ENCODE measurements at regions not wholly inside any gene's neighbourhood (a gene's known extent, or its start where the extent isn't known, plus 50 kb on each side); places are given as distances from the start of the nearest gene placed in this dataset.

GRCh38 chr12:19588951-19589350, 149.7 kb downstream of the AEBP2 start:
- CTCF ChIA-PET = interaction anchor here (0.7 to 1.3 kb wide), 2 partner anchors 10 to 889 kb away, joined by 3 read pairs; no protein-coding TSS in a partner anchor
- Mint-ChIP-seq H3K36me3 (peaks cover 14 to 25% (median 14%) of the 10 kb centered on the region in 3 donors), H3K27ac (no peak overlapping the region), H3K27me3 (peaks cover 0 to 1% of the 10 kb centered on the region in 2 donors), H3K9me3 (peaks cover 0 to 14% (median 11%) of the 10 kb centered on the region in 5 donors), H3K4me3 (no peak overlapping the region), H3K4me1 (peaks cover 0 to 14% (median 11%) of the 10 kb centered on the region in 3 donors)
- DNase-seq = no peak
- Histone ChIP-seq H3K4me1 (ENCODE audit: insufficient read depth, low read length) (no peaks in the 10 kb centered on the region), H3K27ac (ENCODE audit: low read depth, low read length) (no peak overlapping the region), H3K36me3 (ENCODE audit: insufficient read depth, low read length) (no peaks in the 10 kb centered on the region), H3K4me3 (ENCODE audit: low read length) (no peak overlapping the region), H3K27me3 (ENCODE audit: insufficient read depth, low read length, poor library complexity, severe bottlenecking) (no peaks in the 10 kb centered on the region), H3K9me3 (ENCODE audit: low read length) (peaks cover 3% of the 10 kb centered on the region)
- POLR2A ChIA-PET = no interaction called here

GRCh38 chr12:19591951-19592350, 152.7 kb downstream of the AEBP2 start:
- no peak overlapping the region for H3K27ac ChIP-seq (ENCODE audit: low read depth, low read length)
- no peaks in the 10 kb centered on the region for H3K4me1 Mint-ChIP-seq
- DNase-seq = no peak
- peaks cover 0 to 4% (median 3%) of the 10 kb centered on the region in 3 donors for H3K36me3 Mint-ChIP-seq
- no peaks in the 10 kb centered on the region for H3K27me3 ChIP-seq (ENCODE audit: insufficient read depth, low read length, poor library complexity, severe bottlenecking)
- no peaks in the 10 kb centered on the region for H3K4me1 ChIP-seq (ENCODE audit: insufficient read depth, low read length)
- H3K9me3 Mint-ChIP-seq = no peaks in the 10 kb centered on the region
- no peaks in the 10 kb centered on the region for H3K36me3 ChIP-seq (ENCODE audit: insufficient read depth, low read length)
- H3K4me3 ChIP-seq (ENCODE audit: low read length) = no peak overlapping the region
- H3K9me3 ChIP-seq (ENCODE audit: low read length) = no peaks in the 10 kb centered on the region
- ChIA-PET POLR2A (no interaction called here), CTCF (no interaction called here)
- H3K27ac Mint-ChIP-seq = no peak overlapping the region
- H3K4me3 Mint-ChIP-seq = no peak overlapping the region
- peaks cover 0 to 1% of the 10 kb centered on the region in 2 donors for H3K27me3 Mint-ChIP-seq

GRCh38 chr12:19596434-19597166, 157.3 kb downstream of the AEBP2 start:
- Histone ChIP-seq H3K27ac (ENCODE audit: low read depth, low read length) (no peak overlapping the region), H3K9me3 (ENCODE audit: low read length) (no peaks in the 10 kb centered on the region), H3K27me3 (ENCODE audit: insufficient read depth, low read length, poor library complexity, severe bottlenecking) (no peaks in the 10 kb centered on the region), H3K4me3 (ENCODE audit: low read length) (no peak overlapping the region), H3K4me1 (ENCODE audit: insufficient read depth, low read length) (no peaks in the 10 kb centered on the region), H3K36me3 (ENCODE audit: insufficient read depth, low read length) (no peaks in the 10 kb centered on the region)
- Mint-ChIP-seq H3K4me3 (no peak overlapping the region), H3K36me3 (peaks cover 0 to 2% (median 0%) of the 10 kb centered on the region in 3 donors), H3K27me3 (peaks cover 0 to 2% of the 10 kb centered on the region in 2 donors), H3K9me3 (no peaks in the 10 kb centered on the region), H3K4me1 (no peaks in the 10 kb centered on the region), H3K27ac (no peak overlapping the region)
- ChIA-PET POLR2A (no interaction called here), CTCF (no interaction called here)
- DNase-seq = no peak

- no peak overlapping the region for H3K27ac ChIP-seq (ENCODE audit: low read depth, low read length)
- CTCF ChIA-PET = no interaction called here
Measured at GRCh38 chr12:19597167-19598026, 158.1 kb downstream of the AEBP2 start.

GRCh38 chr12:19605720-19606119, 166.4 kb downstream of the AEBP2 start:
- H3K4me1 ChIP-seq (ENCODE audit: insufficient read depth, low read length) = no peaks in the 10 kb centered on the region
- H3K36me3 ChIP-seq (ENCODE audit: insufficient read depth, low read length) = no peaks in the 10 kb centered on the region
- no peak overlapping the region for H3K4me3 Mint-ChIP-seq
- DNase-seq = no peak
- no peaks in the 10 kb centered on the region for H3K9me3 ChIP-seq (ENCODE audit: low read length)
- CTCF ChIA-PET = no interaction called here
- no peaks in the 10 kb centered on the region for H3K4me1 Mint-ChIP-seq
- H3K36me3 Mint-ChIP-seq = peaks cover 5 to 58% (median 10%) of the 10 kb centered on the region in 3 donors
- H3K27me3 Mint-ChIP-seq = no peaks in the 10 kb centered on the region
- no peak overlapping the region for H3K4me3 ChIP-seq (ENCODE audit: low read length)
- H3K9me3 Mint-ChIP-seq = peaks cover 0 to 2% (median 0%) of the 10 kb centered on the region in 5 donors
- no peak overlapping the region for H3K27ac ChIP-seq (ENCODE audit: low read depth, low read length)
- H3K27me3 ChIP-seq (ENCODE audit: insufficient read depth, low read length, poor library complexity, severe bottlenecking) = no peaks in the 10 kb centered on the region
- POLR2A ChIA-PET = no interaction called here
- peak overlapping the region in 1 of 8 donors; percentile 70 for H3K27ac Mint-ChIP-seq

More at GRCh38 chr12:19597167-19598026, 158.1 kb downstream of the AEBP2 start:
- H3K9me3 Mint-ChIP-seq = no peaks in the 10 kb centered on the region
- Histone ChIP-seq H3K4me3 (ENCODE audit: low read length) (no peak overlapping the region), H3K27me3 (ENCODE audit: insufficient read depth, low read length, poor library complexity, severe bottlenecking) (no peaks in the 10 kb centered on the region), H3K4me1 (ENCODE audit: insufficient read depth, low read length) (no peaks in the 10 kb centered on the region), H3K36me3 (ENCODE audit: insufficient read depth, low read length) (no peaks in the 10 kb centered on the region), H3K9me3 (ENCODE audit: low read length) (no peaks in the 10 kb centered on the region)
- H3K36me3 Mint-ChIP-seq = peaks cover 0 to 4% (median 2%) of the 10 kb centered on the region in 3 donors
- H3K4me3 Mint-ChIP-seq = no peak overlapping the region
- H3K27me3 Mint-ChIP-seq = peaks cover 0 to 2% of the 10 kb centered on the region in 2 donors
- H3K27ac Mint-ChIP-seq = no peak overlapping the region
- no peaks in the 10 kb centered on the region for H3K4me1 Mint-ChIP-seq
- no peak for DNase-seq
- POLR2A ChIA-PET = no interaction called here

GRCh38 chr12:19608039-19608438, 168.7 kb downstream of the AEBP2 start:
- CTCF ChIA-PET = no interaction called here

GRCh38 chr12:19613051-19613535, 173.8 kb downstream of the AEBP2 start:
- DNase-seq = no peak
- Mint-ChIP-seq H3K4me3 (no peak overlapping the region), H3K9me3 (peaks cover 0 to 3% (median 0%) of the 10 kb centered on the region in 5 donors), H3K36me3 (peaks cover 5 to 40% (median 13%) of the 10 kb centered on the region in 3 donors), H3K27ac (no peak overlapping the region), H3K4me1 (peaks cover 5 to 14% (median 6%) of the 10 kb centered on the region in 3 donors), H3K27me3 (peaks cover 0 to 1% of the 10 kb centered on the region in 2 donors)
- no peaks in the 10 kb centered on the region for H3K27me3 ChIP-seq (ENCODE audit: insufficient read depth, low read length, poor library complexity, severe bottlenecking)
- no peak overlapping the region for H3K27ac ChIP-seq (ENCODE audit: low read depth, low read length)
- H3K36me3 ChIP-seq (ENCODE audit: insufficient read depth, low read length) = no peaks in the 10 kb centered on the region
- H3K4me3 ChIP-seq (ENCODE audit: low read length) = no peak overlapping the region
- POLR2A ChIA-PET = no interaction called here
- H3K9me3 ChIP-seq (ENCODE audit: low read length) = no peaks in the 10 kb centered on the region
- CTCF ChIA-PET = no interaction called here
- H3K4me1 ChIP-seq (ENCODE audit: insufficient read depth, low read length) = no peaks in the 10 kb centered on the region

More at GRCh38 chr12:19608039-19608438, 168.7 kb downstream of the AEBP2 start:
- Mint-ChIP-seq H3K4me3 (no peak overlapping the region), H3K27ac (no peak overlapping the region), H3K27me3 (peaks cover 0 to 1% of the 10 kb centered on the region in 2 donors), H3K36me3 (peaks cover 10 to 68% (median 14%) of the 10 kb centered on the region in 3 donors), H3K4me1 (no peaks in the 10 kb centered on the region), H3K9me3 (peaks cover 0 to 4% (median 0%) of the 10 kb centered on the region in 5 donors)
- Histone ChIP-seq H3K4me1 (ENCODE audit: insufficient read depth, low read length) (no peaks in the 10 kb centered on the region), H3K9me3 (ENCODE audit: low read length) (no peaks in the 10 kb centered on the region), H3K27me3 (ENCODE audit: insufficient read depth, low read length, poor library complexity, severe bottlenecking) (no peaks in the 10 kb centered on the region), H3K27ac (ENCODE audit: low read depth, low read length) (no peak overlapping the region), H3K4me3 (ENCODE audit: low read length) (no peak overlapping the region), H3K36me3 (ENCODE audit: insufficient read depth, low read length) (no peaks in the 10 kb centered on the region)
- POLR2A ChIA-PET = no interaction called here
- no peak for DNase-seq
